ENCODE measurements at regions not wholly inside any gene's neighbourhood (a gene's known extent, or its start where the extent isn't known, plus 50 kb on each side); places are given as distances from the start of the nearest gene placed in this dataset.

GRCh38 chr10:89853781-89854191 lies 152.4 kb downstream of the KIF20B start:
- Histone ChIP-seq H3K36me3 (ENCODE audit: control insufficient read depth, insufficient read depth, low read length) (no peaks in the 10 kb centered on the region), H3K27me3 (replicated peaks; ENCODE audit: control insufficient read depth, insufficient read depth, low read length) (no peaks in the 10 kb centered on the region), H3K4me3 (replicated peaks; ENCODE audit: low read depth, low read length) (no peak overlapping the region)
- TF ChIP-seq CTCF (IDR thresholded peaks at IDR 0.05; ENCODE audit: insufficient read depth, low read length, poor library complexity, severe bottlenecking): no peak
- no peak for DNase-seq (ENCODE audit: extremely low read depth, insufficient read length)

GRCh38 chr10:89857431-89858042 lies 156.1 kb downstream of the KIF20B start:
- DNase-seq (ENCODE audit: extremely low read depth, insufficient read length): no peak
- no peaks in the 10 kb centered on the region for H3K27me3 ChIP-seq (replicated peaks; ENCODE audit: control insufficient read depth, insufficient read depth, low read length)
- TF ChIP-seq CTCF (IDR thresholded peaks at IDR 0.05; ENCODE audit: insufficient read depth, low read length, poor library complexity, severe bottlenecking): no peak
- no peak overlapping the region for H3K4me3 ChIP-seq (replicated peaks; ENCODE audit: low read depth, low read length)
- no peaks in the 10 kb centered on the region for H3K36me3 ChIP-seq (ENCODE audit: control insufficient read depth, insufficient read depth, low read length)

GRCh38 chr10:89861199-89861573 lies 159.8 kb downstream of the KIF20B start:
- no peak for TF ChIP-seq CTCF (IDR thresholded peaks at IDR 0.05; ENCODE audit: insufficient read depth, low read length, poor library complexity, severe bottlenecking)
- no peak for DNase-seq (ENCODE audit: extremely low read depth, insufficient read length)
- H3K27me3 ChIP-seq (replicated peaks; ENCODE audit: control insufficient read depth, insufficient read depth, low read length): no peaks in the 10 kb centered on the region
- H3K36me3 ChIP-seq (ENCODE audit: control insufficient read depth, insufficient read depth, low read length): no peaks in the 10 kb centered on the region
- H3K4me3 ChIP-seq (replicated peaks; ENCODE audit: low read depth, low read length): no peak overlapping the region

GRCh38 chr10:89861584-89862301 lies 160.4 kb downstream of the KIF20B start:
- no peak for DNase-seq (ENCODE audit: extremely low read depth, insufficient read length)
- Histone ChIP-seq H3K27me3 (replicated peaks; ENCODE audit: control insufficient read depth, insufficient read depth, low read length) (no peaks in the 10 kb centered on the region), H3K36me3 (ENCODE audit: control insufficient read depth, insufficient read depth, low read length) (no peaks in the 10 kb centered on the region), H3K4me3 (replicated peaks; ENCODE audit: low read depth, low read length) (no peak overlapping the region)
- no peak for TF ChIP-seq CTCF (IDR thresholded peaks at IDR 0.05; ENCODE audit: insufficient read depth, low read length, poor library complexity, severe bottlenecking)

- TF ChIP-seq CTCF (IDR thresholded peaks at IDR 0.05; ENCODE audit: insufficient read depth, low read length, poor library complexity, severe bottlenecking): no peak
- DNase-seq (ENCODE audit: extremely low read depth, insufficient read length): no peak
Observed at GRCh38 chr10:89867964-89868363, 166.6 kb downstream of the KIF20B start.

More at GRCh38 chr10:89867964-89868363, 166.6 kb downstream of the KIF20B start:
- Histone ChIP-seq H3K27me3 (replicated peaks; ENCODE audit: control insufficient read depth, insufficient read depth, low read length) (no peaks in the 10 kb centered on the region), H3K4me3 (replicated peaks; ENCODE audit: low read depth, low read length) (no peak overlapping the region), H3K36me3 (ENCODE audit: control insufficient read depth, insufficient read depth, low read length) (no peaks in the 10 kb centered on the region)
